Endodermal cell (in vitro differentiated cells): ENCODE measurements at regions not wholly inside any gene's neighbourhood (a gene's known extent, or its start where the extent isn't known, plus 50 kb on each side); places are given as distances from the start of the nearest gene placed in this dataset.

Source experiments
- DNase-seq: peaks from one replicate; pipeline ENCODE4 v3.0.0-alpha.2; 2017
- H3K27ac ChIP-seq: 2 replicates; pipeline ENCODE4 v1.5.1; 2013; ENCODE audit warnings: mild to moderate bottlenecking, low read depth, low read length, moderate library complexity
- H3K27me3 ChIP-seq: 2 replicates; pipeline ENCODE4 v1.6.1; 2013; ENCODE audit warnings: mild to moderate bottlenecking, low read length, moderate library complexity; ENCODE audit not compliant: insufficient read depth, control insufficient read depth, poor library complexity, severe bottlenecking
- H3K36me3 ChIP-seq: 2 replicates; pipeline ENCODE4 v1.7.0; 2013; ENCODE audit warnings: mild to moderate bottlenecking, low read length, moderate library complexity; ENCODE audit not compliant: control insufficient read depth, insufficient read depth
- H3K4me1 ChIP-seq: one replicate; pipeline ENCODE4 v1.7.0; 2013; ENCODE audit warnings: low read length; ENCODE audit not compliant: control insufficient read depth, insufficient read depth
- H3K4me3 ChIP-seq: 2 replicates; pipeline ENCODE4 v1.5.1; 2013; ENCODE audit warnings: mild to moderate bottlenecking, low read length, moderate library complexity
- H3K9ac ChIP-seq: 2 replicates; pipeline ENCODE4 v1.6.1; 2013; ENCODE audit warnings: mild to moderate bottlenecking, low read length, moderate library complexity; ENCODE audit not compliant: poor library complexity, severe bottlenecking; ENCODE audit errors: extremely low read depth
- H3K9me3 ChIP-seq: 2 replicates; pipeline ENCODE4 v1.6.1; 2013; ENCODE audit warnings: mild to moderate bottlenecking, low read length, moderate library complexity; ENCODE audit not compliant: control insufficient read depth
- H3K27ac Mint-ChIP-seq: 2 replicates; pipeline ENCODE4 v1.8.0; 2020; ENCODE audit warnings: mixed read lengths
- H3K27me3 Mint-ChIP-seq: 2 replicates; pipeline ENCODE4 v1.8.0; 2021; ENCODE audit warnings: mild to moderate bottlenecking, mixed read lengths; ENCODE audit not compliant: insufficient read depth
- H3K36me3 Mint-ChIP-seq: 2 replicates; pipeline ENCODE4 v1.8.0; 2020; ENCODE audit warnings: low read depth, mixed read lengths
- H3K4me1 Mint-ChIP-seq: 2 replicates; pipeline ENCODE4 v1.8.0; 2020; ENCODE audit warnings: mixed read lengths
- H3K4me3 Mint-ChIP-seq: 2 replicates; pipeline ENCODE4 v1.8.0; 2020; ENCODE audit warnings: mild to moderate bottlenecking, moderate library complexity, mixed read lengths
- H3K9me3 Mint-ChIP-seq: 2 replicates; pipeline ENCODE4 v1.8.0; 2020; ENCODE audit warnings: mild to moderate bottlenecking, mixed read lengths
- WGBS, 2 experiments: methylation state at CpG; one replicate each; pipeline versions ENCODE4 v1.1.5 to v1.1.7; 2013; ENCODE audit warnings: missing lambda C conversion rate in 2 of 2, mixed read lengths in 1 of 2; ENCODE audit not compliant: insufficient coverage in 1 of 2, insufficient read length in 1 of 2; 5-methylcytosine and 5-hydroxymethylcytosine counted together
- TF ChIP-seq, protein P1 (sequence below): fragments of 200-600 bp; sonication (generic); conservative IDR thresholded peaks from 2 replicates; pipeline ENCODE4 v1.5.0; 2021; ENCODE audit warnings: antibody characterized with exemption, mild to moderate bottlenecking

- Mint-ChIP-seq H3K27ac (no peak overlapping the region), H3K4me3 (no peak overlapping the region), H3K36me3 (no peaks in the 10 kb centered on the region), H3K9me3 (peaks cover 2% of the 10 kb centered on the region), H3K4me1 (no peaks in the 10 kb centered on the region), H3K27me3 (no peaks in the 10 kb centered on the region)
- Histone ChIP-seq H3K9ac (no peak overlapping the region), H3K9me3 (no peaks in the 10 kb centered on the region), H3K4me1 (no peaks in the 10 kb centered on the region), H3K27me3 (no peaks in the 10 kb centered on the region), H3K4me3 (no peak overlapping the region), H3K27ac (no peak overlapping the region), H3K36me3 (no peaks in the 10 kb centered on the region)
- no peak for DNase-seq
- TF ChIP-seq, protein P1, sequence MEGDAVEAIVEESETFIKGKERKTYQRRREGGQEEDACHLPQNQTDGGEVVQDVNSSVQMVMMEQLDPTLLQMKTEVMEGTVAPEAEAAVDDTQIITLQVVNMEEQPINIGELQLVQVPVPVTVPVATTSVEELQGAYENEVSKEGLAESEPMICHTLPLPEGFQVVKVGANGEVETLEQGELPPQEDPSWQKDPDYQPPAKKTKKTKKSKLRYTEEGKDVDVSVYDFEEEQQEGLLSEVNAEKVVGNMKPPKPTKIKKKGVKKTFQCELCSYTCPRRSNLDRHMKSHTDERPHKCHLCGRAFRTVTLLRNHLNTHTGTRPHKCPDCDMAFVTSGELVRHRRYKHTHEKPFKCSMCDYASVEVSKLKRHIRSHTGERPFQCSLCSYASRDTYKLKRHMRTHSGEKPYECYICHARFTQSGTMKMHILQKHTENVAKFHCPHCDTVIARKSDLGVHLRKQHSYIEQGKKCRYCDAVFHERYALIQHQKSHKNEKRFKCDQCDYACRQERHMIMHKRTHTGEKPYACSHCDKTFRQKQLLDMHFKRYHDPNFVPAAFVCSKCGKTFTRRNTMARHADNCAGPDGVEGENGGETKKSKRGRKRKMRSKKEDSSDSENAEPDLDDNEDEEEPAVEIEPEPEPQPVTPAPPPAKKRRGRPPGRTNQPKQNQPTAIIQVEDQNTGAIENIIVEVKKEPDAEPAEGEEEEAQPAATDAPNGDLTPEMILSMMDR: no peak
- WGBS, 2 experiments: 91 to 93% methylated on average over 3 to 7 of the region's 7 CpGs
These were observed 450.9 kb upstream of the HS6ST1 start for GRCh38 chr2:128769457-128770142.

- TF ChIP-seq, protein P1: no peak
- H3K9me3 ChIP-seq: no peaks in the 10 kb centered on the region
- no peak for DNase-seq
- Mint-ChIP-seq H3K4me1 (no peaks in the 10 kb centered on the region), H3K27ac (no peak overlapping the region), H3K4me3 (no peak overlapping the region), H3K27me3 (no peaks in the 10 kb centered on the region), H3K36me3 (no peaks in the 10 kb centered on the region), H3K9me3 (no peaks in the 10 kb centered on the region)
- no peaks in the 10 kb centered on the region for H3K4me1 ChIP-seq
- 93 to 94% methylated on average over 16 to 18 of the region's 18 CpGs for WGBS, 2 experiments
- H3K27ac ChIP-seq: no peak overlapping the region
- no peak overlapping the region for H3K9ac ChIP-seq
- H3K4me3 ChIP-seq: no peak overlapping the region
- no peaks in the 10 kb centered on the region for H3K36me3 ChIP-seq
- no peaks in the 10 kb centered on the region for H3K27me3 ChIP-seq
These were observed 451.7 kb upstream of the HS6ST1 start for GRCh38 chr2:128770143-128771085.

GRCh38 chr2:128771401-128771800 lies 452.7 kb upstream of the HS6ST1 start:
- Mint-ChIP-seq H3K4me3 (no peak overlapping the region), H3K27ac (no peak overlapping the region), H3K36me3 (no peaks in the 10 kb centered on the region), H3K9me3 (no peaks in the 10 kb centered on the region), H3K4me1 (no peaks in the 10 kb centered on the region), H3K27me3 (peaks cover 2% of the 10 kb centered on the region)
- Histone ChIP-seq H3K27ac (no peak overlapping the region), H3K27me3 (no peaks in the 10 kb centered on the region), H3K4me3 (no peak overlapping the region), H3K9ac (no peak overlapping the region), H3K9me3 (no peaks in the 10 kb centered on the region), H3K4me1 (no peaks in the 10 kb centered on the region), H3K36me3 (no peaks in the 10 kb centered on the region)
- WGBS, 2 experiments: 80 to 86% methylated on average over 1 to 2 of the region's 2 CpGs
- DNase-seq: no peak
- TF ChIP-seq, protein P1: no peak
